Mesendoderm (in vitro differentiated cells): ENCODE measurements at regions not wholly inside any gene's neighbourhood (a gene's known extent, or its start where the extent isn't known, plus 50 kb on each side); places are given as distances from the start of the nearest gene placed in this dataset.
A peak's percentile ranks its signal among the peaks of the same experiment; 100 is the strongest.

ENCODE experiments used
- DNase-seq: peaks from one replicate; pipeline ENCODE4 v3.0.0; 2013
- H2AK5ac ChIP-seq: 2 replicates; pipeline ENCODE4 v1.6.1; 2013; ENCODE audit warnings: low read length, inconsistent platforms
- H2BK120ac ChIP-seq: 2 replicates; pipeline ENCODE4 v1.6.1; 2013; ENCODE audit warnings: low read depth, mild to moderate bottlenecking, low read length, moderate library complexity, mixed read lengths
- H2BK15ac ChIP-seq: replicated peaks from 2 replicates; pipeline ENCODE4 v1.6.1; 2013; ENCODE audit warnings: low read depth, mild to moderate bottlenecking, moderate library complexity
- H2BK5ac ChIP-seq: 2 replicates; pipeline ENCODE4 v1.6.1; 2013; ENCODE audit warnings: low read length, inconsistent platforms
- H3K18ac ChIP-seq: 2 replicates; pipeline ENCODE4 v1.6.1; 2013; ENCODE audit warnings: mild to moderate bottlenecking, low read length, mixed read lengths
- H3K23ac ChIP-seq: one replicate; pipeline ENCODE4 v1.6.1; 2013; ENCODE audit warnings: low read length
- H3K27ac ChIP-seq: 2 replicates; pipeline ENCODE4 v1.5.1; 2013; ENCODE audit warnings: low read depth, mild to moderate bottlenecking, inconsistent platforms, low read length, moderate library complexity
- H3K27me3 ChIP-seq: 2 replicates; pipeline ENCODE4 v1.6.1; 2013; ENCODE audit warnings: low read length, control low read depth, mild to moderate bottlenecking, inconsistent platforms; ENCODE audit not compliant: insufficient read depth, poor library complexity
- H3K36me3 ChIP-seq: 2 replicates; pipeline ENCODE4 v1.6.1; 2013; ENCODE audit warnings: low read length, inconsistent platforms; ENCODE audit not compliant: control insufficient read depth, insufficient read depth
- H3K4ac ChIP-seq: one replicate; pipeline ENCODE4 v1.6.1; 2013; ENCODE audit warnings: low read depth, mild to moderate bottlenecking, low read length, moderate library complexity
- H3K4me1 ChIP-seq: 2 replicates; pipeline ENCODE4 v1.6.1; 2013; ENCODE audit warnings: low read depth, low read length, inconsistent platforms; ENCODE audit not compliant: control insufficient read depth
- H3K4me2 ChIP-seq: 2 replicates; pipeline ENCODE4 v1.6.1; 2013; ENCODE audit warnings: low read length
- H3K4me3 ChIP-seq: 2 replicates; pipeline ENCODE4 v1.5.1; 2013; ENCODE audit warnings: mild to moderate bottlenecking, low read length
- H3K56ac ChIP-seq: one replicate; pipeline ENCODE4 v1.6.1; 2013; ENCODE audit warnings: low read length
- H3K79me1 ChIP-seq: 2 replicates; pipeline ENCODE4 v1.6.1; 2013; ENCODE audit warnings: low read length, inconsistent platforms
- H3K79me2 ChIP-seq: 2 replicates; pipeline ENCODE4 v1.6.1; 2013; ENCODE audit warnings: mild to moderate bottlenecking, low read length; ENCODE audit not compliant: control insufficient read depth, insufficient read depth
- H3K9ac ChIP-seq: 2 replicates; pipeline ENCODE4 v1.6.1; 2013; ENCODE audit warnings: low read length, inconsistent platforms
- H4K5ac ChIP-seq: one replicate; pipeline ENCODE4 v1.6.1; 2013; ENCODE audit warnings: low read length
- H4K8ac ChIP-seq: one replicate; pipeline ENCODE4 v1.6.1; 2013; ENCODE audit warnings: low read depth, mild to moderate bottlenecking, control low read depth, low read length, moderate library complexity
- WGBS: extraction: QIAGEN DNeasy Blood & Tissue Kit; methylation state at CpG from one replicate; pipeline ENCODE4 v1.1.7; 2013; ENCODE audit warnings: low lambda C conversion rate, missing lambda C conversion rate; ENCODE audit not compliant: insufficient coverage; ENCODE audit errors: extremely low coverage; 5-methylcytosine and 5-hydroxymethylcytosine counted together

GRCh38 chr6:92180090-92180489 lies 1239.3 kb downstream of the EPHA7 start:
- Histone ChIP-seq H3K79me1 (no peaks in the 10 kb centered on the region), H3K4me1 (no peaks in the 10 kb centered on the region), H2AK5ac (no peak overlapping the region), H3K9ac (no peak overlapping the region), H3K18ac (no peak overlapping the region), H4K8ac (no peak overlapping the region), H3K4ac (no peak overlapping the region), H3K4me3 (no peak overlapping the region), H3K23ac (no peak overlapping the region), H2BK120ac (no peak overlapping the region), H3K27me3 (no peaks in the 10 kb centered on the region), H2BK15ac (no peak overlapping the region), H3K79me2 (no peaks in the 10 kb centered on the region), H3K27ac (no peak overlapping the region), H4K5ac (no peak overlapping the region), H2BK5ac (no peak overlapping the region), H3K56ac (no peak overlapping the region), H3K36me3 (no peaks in the 10 kb centered on the region), H3K4me2 (no peak overlapping the region)
- DNase-seq, result no peak
- 100% methylated on average over 1 of the region's 2 CpGs for WGBS

GRCh38 chr6:92176666-92177065 lies 1242.7 kb downstream of the EPHA7 start:
- no peak for DNase-seq
- H3K79me1 ChIP-seq, result no peaks in the 10 kb centered on the region
- no peaks in the 10 kb centered on the region for H3K36me3 ChIP-seq
- no peak overlapping the region for H3K4me2 ChIP-seq
- H3K56ac ChIP-seq, result no peak overlapping the region
- H3K23ac ChIP-seq, result no peak overlapping the region
- H2AK5ac ChIP-seq, result no peak overlapping the region
- no peak overlapping the region for H2BK15ac ChIP-seq
- no peak overlapping the region for H2BK120ac ChIP-seq
- no peaks in the 10 kb centered on the region for H3K79me2 ChIP-seq
- H3K27ac ChIP-seq, result no peak overlapping the region
- H2BK5ac ChIP-seq, result no peak overlapping the region
- no CpG with 5 or more reads among the region's 1 CpG for WGBS
- no peak overlapping the region for H4K8ac ChIP-seq
- H3K27me3 ChIP-seq, result no peaks in the 10 kb centered on the region
- no peak overlapping the region for H3K18ac ChIP-seq
- no peak overlapping the region for H3K4ac ChIP-seq
- no peak overlapping the region for H3K4me3 ChIP-seq
- no peaks in the 10 kb centered on the region for H3K4me1 ChIP-seq
- no peak overlapping the region for H3K9ac ChIP-seq
- H4K5ac ChIP-seq, result no peak overlapping the region

GRCh38 chr6:92174398-92175073 lies 1244.8 kb downstream of the EPHA7 start:
- H3K4me3 ChIP-seq, result no peak overlapping the region
- no peak overlapping the region for H2BK5ac ChIP-seq
- H3K4me1 ChIP-seq, result no peaks in the 10 kb centered on the region
- no peak overlapping the region for H2BK120ac ChIP-seq
- no peak overlapping the region for H3K18ac ChIP-seq
- H3K23ac ChIP-seq, result no peak overlapping the region
- no peaks in the 10 kb centered on the region for H3K79me2 ChIP-seq
- no peak overlapping the region for H3K9ac ChIP-seq
- H4K8ac ChIP-seq, result no peak overlapping the region
- no peak overlapping the region for H3K27ac ChIP-seq
- no peak overlapping the region for H3K4ac ChIP-seq
- H3K79me1 ChIP-seq, result no peaks in the 10 kb centered on the region
- H3K36me3 ChIP-seq, result no peaks in the 10 kb centered on the region
- no CpG with 5 or more reads among the region's 6 CpGs for WGBS
- no peak overlapping the region for H2AK5ac ChIP-seq
- no peaks in the 10 kb centered on the region for H3K27me3 ChIP-seq
- H4K5ac ChIP-seq, result no peak overlapping the region
- no peak overlapping the region for H3K4me2 ChIP-seq
- no peak overlapping the region for H3K56ac ChIP-seq
- DNase-seq, result no peak
- H2BK15ac ChIP-seq, result no peak overlapping the region

- no peaks in the 10 kb centered on the region for H3K79me2 ChIP-seq
- H2BK15ac ChIP-seq, result no peak overlapping the region
- no peak overlapping the region for H2AK5ac ChIP-seq
- H3K23ac ChIP-seq, result no peak overlapping the region
- no peak overlapping the region for H3K4me2 ChIP-seq
- no peak overlapping the region for H2BK120ac ChIP-seq
- no peak overlapping the region for H4K5ac ChIP-seq
- no peak overlapping the region for H3K4me3 ChIP-seq
- no peak overlapping the region for H3K27ac ChIP-seq
- no peaks in the 10 kb centered on the region for H3K27me3 ChIP-seq
- H2BK5ac ChIP-seq, result no peak overlapping the region
- H4K8ac ChIP-seq, result no peak overlapping the region
- peak; percentile 3 for DNase-seq
- no peak overlapping the region for H3K4ac ChIP-seq
- H3K79me1 ChIP-seq, result no peaks in the 10 kb centered on the region
- H3K36me3 ChIP-seq, result no peaks in the 10 kb centered on the region
- no peak overlapping the region for H3K56ac ChIP-seq
- no peak overlapping the region for H3K9ac ChIP-seq
- no CpG with 5 or more reads among the region's 1 CpG for WGBS
- H3K18ac ChIP-seq, result no peak overlapping the region
- H3K4me1 ChIP-seq, result no peaks in the 10 kb centered on the region
Measured at GRCh38 chr6:92169506-92169905, 1249.9 kb downstream of the EPHA7 start.

GRCh38 chr6:92166666-92167065 lies 1252.7 kb downstream of the EPHA7 start:
- H4K5ac ChIP-seq, result no peak overlapping the region
- no peak overlapping the region for H3K56ac ChIP-seq
- no peaks in the 10 kb centered on the region for H3K79me1 ChIP-seq
- no peaks in the 10 kb centered on the region for H3K4me1 ChIP-seq
- H3K79me2 ChIP-seq, result no peaks in the 10 kb centered on the region
- H3K4ac ChIP-seq, result no peak overlapping the region
- H3K27ac ChIP-seq, result no peak overlapping the region
- H2BK120ac ChIP-seq, result no peak overlapping the region
- H2BK15ac ChIP-seq, result no peak overlapping the region
- no peak overlapping the region for H3K18ac ChIP-seq
- H2BK5ac ChIP-seq, result no peak overlapping the region
- H3K27me3 ChIP-seq, result no peaks in the 10 kb centered on the region
- H3K4me3 ChIP-seq, result no peak overlapping the region
- H3K36me3 ChIP-seq, result no peaks in the 10 kb centered on the region
- DNase-seq, result no peak
- H3K9ac ChIP-seq, result no peak overlapping the region
- no peak overlapping the region for H2AK5ac ChIP-seq
- no peak overlapping the region for H4K8ac ChIP-seq
- no peak overlapping the region for H3K4me2 ChIP-seq
- H3K23ac ChIP-seq, result no peak overlapping the region

GRCh38 chr6:92161953-92162352 lies 1257.4 kb downstream of the EPHA7 start:
- DNase-seq, result no peak

More at GRCh38 chr6:92161953-92162352, 1257.4 kb downstream of the EPHA7 start:
- H2AK5ac ChIP-seq, result no peak overlapping the region
- no peak overlapping the region for H3K4me3 ChIP-seq
- H3K79me1 ChIP-seq, result no peaks in the 10 kb centered on the region
- no peak overlapping the region for H3K4me2 ChIP-seq
- H3K23ac ChIP-seq, result no peak overlapping the region
- no peak overlapping the region for H3K9ac ChIP-seq
- H2BK120ac ChIP-seq, result no peak overlapping the region
- H3K36me3 ChIP-seq, result no peaks in the 10 kb centered on the region
- no peak overlapping the region for H3K56ac ChIP-seq
- H3K27me3 ChIP-seq, result no peaks in the 10 kb centered on the region
- H3K18ac ChIP-seq, result no peak overlapping the region
- H3K4ac ChIP-seq, result no peak overlapping the region
- no peak overlapping the region for H3K27ac ChIP-seq
- H3K79me2 ChIP-seq, result no peaks in the 10 kb centered on the region
- no peak overlapping the region for H2BK15ac ChIP-seq
- no peaks in the 10 kb centered on the region for H3K4me1 ChIP-seq
- H4K5ac ChIP-seq, result no peak overlapping the region
- no peak overlapping the region for H2BK5ac ChIP-seq
- H4K8ac ChIP-seq, result no peak overlapping the region
